Prostate gland (tissue), 2 donors: ENCODE measurements at regions not wholly inside any gene's neighbourhood (a gene's known extent, or its start where the extent isn't known, plus 50 kb on each side); places are given as distances from the start of the nearest gene placed in this dataset.

Source experiments
- DNase-seq: peaks from one replicate; pipeline ENCODE4 v3.0.0-alpha.2; 2019; ENCODE audit warnings: low spot score
- H3K27ac ChIP-seq, 2 donors: fragments of 200-600 bp; sonication (generic); 2 replicates each; pipeline ENCODE4 v1.5.1; 2017 to 2019
- H3K27me3 ChIP-seq: fragments of 200-600 bp; sonication (generic); replicated peaks from 2 replicates; pipeline ENCODE4 v1.5.1; 2019; ENCODE audit not compliant: insufficient read depth
- H3K36me3 ChIP-seq, 2 donors: fragments of 200-600 bp; sonication (generic); 1 replicate in 1 of 2; 2 replicates in 1 of 2; pipeline versions ENCODE4 v1.5.1 to v1.8.1; 2017 to 2019
- H3K4me1 ChIP-seq: fragments of 200-600 bp; sonication (generic); replicated peaks from 2 replicates; pipeline ENCODE4 v1.5.1; 2019
- H3K4me3 ChIP-seq, 2 donors: fragments of 200-600 bp; sonication (generic); 2 replicates each; pipeline ENCODE4 v1.5.1; 2017 to 2019
- H3K9me3 ChIP-seq: fragments of 200-600 bp; sonication (generic); 2 replicates; pipeline ENCODE4 v1.5.1; 2017
- POLR2A ChIP-seq: fragments of 450-650 bp; IDR thresholded peaks from one replicate; pipeline ENCODE4 v1.6.1; 2016; ENCODE audit warnings: antibody characterized with exemption, mild to moderate bottlenecking
- POLR2AphosphoS5 ChIP-seq: sonication (generic); formaldehyde crosslinking; IDR thresholded peaks from one replicate; pipeline ENCODE4 v1.6.1; 2017; ENCODE audit warnings: antibody characterized with exemption
- WGBS: methylation state at CpG from one replicate; pipeline ENCODE4 v1.1.5; 2018; 5-methylcytosine and 5-hydroxymethylcytosine counted together
- intact Hi-C: fragments of 100-400 bp; cut with DNase I; formaldehyde crosslinking; loops from one replicate; pipeline ENCODE4 v1.14.2; 2022
- TF ChIP-seq, protein P1 (sequence below), 4 experiments: fragments of 200-600 bp in 2 of 4; fragments of 450-650 bp in 2 of 4; sonication (generic) in 2 of 4; IDR thresholded peaks; 1 replicate in 3 of 4; 2 replicates in 1 of 4; pipeline ENCODE4 v1.5.1; 2016 to 2019; ENCODE audit warnings: antibody characterized with exemption in 4 of 4, mild to moderate bottlenecking in 2 of 4, moderate library complexity in 2 of 4

DNA sequence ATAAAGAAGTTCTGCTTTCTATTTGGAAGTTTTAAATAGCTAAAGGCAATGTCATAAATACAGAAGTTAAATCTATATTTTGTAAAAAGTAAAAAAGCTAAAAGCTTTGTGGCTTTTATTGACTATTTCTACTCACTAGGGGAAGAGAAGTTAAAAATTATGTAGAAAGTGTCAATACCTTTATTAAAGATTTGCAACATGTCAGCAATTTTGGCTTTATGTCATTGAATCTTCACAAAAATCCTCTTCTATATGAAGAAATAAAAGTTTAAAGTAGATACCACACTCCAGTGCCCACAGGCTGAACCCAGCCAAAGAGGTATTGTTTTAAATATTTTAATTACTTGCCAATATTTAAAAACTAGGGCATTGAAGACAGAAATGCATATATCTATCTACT is 160.6 kb upstream of the HSF2 start:
- intact Hi-C loops, result no loop called here
- Histone ChIP-seq H3K4me3 (no peak overlapping the region), H3K9me3 (no peaks in the 10 kb centered on the region), H3K36me3 (no peaks in the 10 kb centered on the region), H3K27ac (no peak overlapping the region), H3K27me3 (no peaks in the 10 kb centered on the region), H3K4me1 (no peaks in the 10 kb centered on the region)
- TF ChIP-seq POLR2A (no peak), POLR2AphosphoS5 (no peak)
- TF ChIP-seq, protein P1, sequence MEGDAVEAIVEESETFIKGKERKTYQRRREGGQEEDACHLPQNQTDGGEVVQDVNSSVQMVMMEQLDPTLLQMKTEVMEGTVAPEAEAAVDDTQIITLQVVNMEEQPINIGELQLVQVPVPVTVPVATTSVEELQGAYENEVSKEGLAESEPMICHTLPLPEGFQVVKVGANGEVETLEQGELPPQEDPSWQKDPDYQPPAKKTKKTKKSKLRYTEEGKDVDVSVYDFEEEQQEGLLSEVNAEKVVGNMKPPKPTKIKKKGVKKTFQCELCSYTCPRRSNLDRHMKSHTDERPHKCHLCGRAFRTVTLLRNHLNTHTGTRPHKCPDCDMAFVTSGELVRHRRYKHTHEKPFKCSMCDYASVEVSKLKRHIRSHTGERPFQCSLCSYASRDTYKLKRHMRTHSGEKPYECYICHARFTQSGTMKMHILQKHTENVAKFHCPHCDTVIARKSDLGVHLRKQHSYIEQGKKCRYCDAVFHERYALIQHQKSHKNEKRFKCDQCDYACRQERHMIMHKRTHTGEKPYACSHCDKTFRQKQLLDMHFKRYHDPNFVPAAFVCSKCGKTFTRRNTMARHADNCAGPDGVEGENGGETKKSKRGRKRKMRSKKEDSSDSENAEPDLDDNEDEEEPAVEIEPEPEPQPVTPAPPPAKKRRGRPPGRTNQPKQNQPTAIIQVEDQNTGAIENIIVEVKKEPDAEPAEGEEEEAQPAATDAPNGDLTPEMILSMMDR (IDR thresholded peaks at IDR 0.05), result no peak
- DNase-seq, result no peak

DNA sequence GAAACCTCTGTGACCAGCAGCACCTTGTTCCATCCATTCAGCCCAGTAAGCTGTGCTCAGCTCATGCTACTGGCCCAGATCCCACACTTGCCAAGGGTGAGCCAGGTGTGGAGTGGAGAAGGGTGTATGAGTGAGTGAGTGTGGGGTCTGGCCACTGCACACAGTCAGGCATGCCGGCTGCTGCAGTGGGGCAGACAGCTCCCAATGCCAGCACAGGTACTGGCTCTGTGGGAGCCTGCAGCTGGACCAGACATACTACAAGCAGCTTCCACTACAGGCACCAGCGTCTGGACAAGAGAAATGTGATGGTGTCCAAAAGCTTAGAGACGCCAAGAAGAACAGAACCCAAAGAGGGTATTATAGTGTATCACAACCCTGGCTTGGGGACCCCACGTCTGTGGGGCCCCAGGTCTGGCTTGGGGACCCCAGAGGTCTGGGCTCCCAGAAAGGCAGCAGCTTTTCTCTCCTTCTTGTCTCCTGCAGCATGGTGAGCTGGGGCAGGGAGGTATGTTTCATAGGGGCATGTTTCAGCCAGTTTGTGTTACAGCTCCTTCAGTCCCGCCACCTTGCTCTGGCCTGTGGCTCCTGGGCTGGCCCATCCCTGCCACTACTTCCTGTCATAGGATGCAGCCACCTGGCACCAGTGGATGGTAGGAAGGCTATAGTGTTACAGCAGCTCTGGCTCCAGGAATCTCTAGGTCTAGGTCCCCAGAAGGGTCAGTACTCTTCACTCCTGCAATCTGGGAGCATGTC is 152.4 kb upstream of the HSF2 start:
- DNase-seq, result no peak
- Histone ChIP-seq H3K36me3 (no peaks in the 10 kb centered on the region), H3K4me1 (no peaks in the 10 kb centered on the region), H3K4me3 (no peak overlapping the region), H3K27me3 (no peaks in the 10 kb centered on the region), H3K9me3 (no peaks in the 10 kb centered on the region), H3K27ac (no peak overlapping the region)
- intact Hi-C loops, result no loop called here
- 90% methylated on average over 5 of the region's 5 CpGs for WGBS
- TF ChIP-seq, protein P1 (IDR thresholded peaks at IDR 0.05), result no peak
- TF ChIP-seq POLR2AphosphoS5, result no peak
- no peak for TF ChIP-seq POLR2A

DNA sequence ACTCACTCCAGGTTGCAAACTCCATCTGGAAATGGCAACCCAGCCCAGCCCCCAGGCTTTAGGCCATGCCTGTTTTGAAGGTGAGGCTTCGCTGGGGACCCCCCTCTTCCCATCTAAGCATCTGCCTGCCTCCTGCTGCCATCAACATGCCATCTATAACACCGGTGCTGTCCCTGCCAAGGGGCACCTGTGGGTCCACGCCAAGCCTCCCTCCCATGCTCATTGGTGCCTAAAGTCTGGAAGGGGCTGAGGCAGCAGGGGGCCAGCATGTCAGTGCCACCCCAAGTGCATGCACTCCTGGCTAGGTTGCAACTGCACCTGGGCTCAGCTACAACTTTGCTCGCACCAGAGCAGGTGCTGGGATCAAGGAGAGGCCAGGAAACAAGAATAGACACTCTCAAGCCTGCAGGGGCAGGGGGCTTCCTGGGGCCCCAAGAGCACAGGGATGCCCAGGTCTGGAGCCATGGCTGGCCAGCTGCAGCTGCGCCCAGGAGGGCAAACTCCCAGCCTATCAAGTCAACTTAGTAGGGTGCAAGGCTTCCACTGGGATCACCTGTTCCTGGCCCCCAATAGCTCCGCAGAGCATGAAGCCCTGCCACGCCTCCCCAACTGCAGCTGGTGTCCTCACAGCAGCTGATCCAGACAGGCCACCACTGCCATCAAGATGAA is 151.3 kb upstream of the HSF2 start:
- intact Hi-C loops, result no loop called here
- no peak overlapping the region for H3K27ac ChIP-seq
- no peaks in the 10 kb centered on the region for H3K36me3 ChIP-seq
- DNase-seq, result no peak
- H3K4me3 ChIP-seq, result no peak overlapping the region
- H3K27me3 ChIP-seq, result no peaks in the 10 kb centered on the region
- H3K4me1 ChIP-seq, result no peaks in the 10 kb centered on the region
- WGBS, result 95% methylated on average over 6 of the region's 7 CpGs
- H3K9me3 ChIP-seq, result no peaks in the 10 kb centered on the region
- TF ChIP-seq, protein P1 (IDR thresholded peaks at IDR 0.05), result no peak
- TF ChIP-seq POLR2AphosphoS5 (no peak), POLR2A (no peak)

DNA sequence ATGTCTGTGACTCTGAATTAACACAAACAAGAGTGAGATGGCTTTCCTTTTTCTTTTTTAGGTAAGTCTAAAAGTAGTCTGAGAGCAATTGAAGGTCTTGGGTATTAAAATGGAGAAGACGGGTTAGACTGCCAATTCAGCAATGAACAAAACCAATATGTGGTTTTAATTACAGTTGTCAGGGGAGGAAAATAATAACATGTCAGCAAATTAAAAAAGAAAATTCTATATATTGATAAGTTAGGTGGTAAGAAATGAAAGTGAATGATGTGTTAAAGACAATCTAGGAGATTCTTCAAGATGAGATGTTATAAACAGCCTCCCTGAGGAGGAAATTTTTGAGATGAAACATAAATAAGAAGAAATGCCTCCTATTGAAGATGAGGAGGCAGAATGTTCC is 150.6 kb upstream of the HSF2 start:
- no peak for DNase-seq
- no peaks in the 10 kb centered on the region for H3K27me3 ChIP-seq
- H3K36me3 ChIP-seq, result no peaks in the 10 kb centered on the region
- TF ChIP-seq, protein P1 (IDR thresholded peaks at IDR 0.05), result no peak
- no peak for TF ChIP-seq POLR2A
- no peak for TF ChIP-seq POLR2AphosphoS5
- 39% methylated on average over 1 of the region's 1 CpG for WGBS
- H3K4me1 ChIP-seq, result no peaks in the 10 kb centered on the region
- no peak overlapping the region for H3K27ac ChIP-seq
- H3K4me3 ChIP-seq, result no peak overlapping the region
- no peaks in the 10 kb centered on the region for H3K9me3 ChIP-seq
- intact Hi-C loops, result no loop called here

DNA sequence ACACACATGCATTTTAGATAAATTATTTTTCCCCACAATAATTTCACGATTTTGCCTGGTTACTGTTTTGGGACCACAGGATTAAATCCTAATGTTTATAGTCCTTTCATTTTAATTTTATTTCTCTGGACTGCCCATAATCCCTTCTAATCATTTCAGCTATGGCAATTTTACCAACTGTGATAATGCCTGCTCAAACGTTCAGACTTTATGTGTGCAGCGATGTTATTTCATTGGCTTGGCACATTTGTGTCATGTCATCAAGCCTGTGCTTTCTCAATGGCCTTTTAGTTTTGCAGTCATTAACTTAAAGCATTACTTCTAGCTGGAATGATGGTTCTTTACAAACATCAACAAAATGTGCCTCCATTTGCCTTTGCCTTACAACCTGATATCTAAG is 140.6 kb upstream of the HSF2 start:
- TF ChIP-seq POLR2AphosphoS5, result no peak
- H3K27ac ChIP-seq, result no peak overlapping the region
- intact Hi-C loops, result no loop called here
- no peak for DNase-seq
- 76% methylated on average over 3 of the region's 3 CpGs for WGBS
- no peaks in the 10 kb centered on the region for H3K36me3 ChIP-seq
- H3K9me3 ChIP-seq, result no peaks in the 10 kb centered on the region
- H3K4me3 ChIP-seq, result no peak overlapping the region
- no peaks in the 10 kb centered on the region for H3K4me1 ChIP-seq
- no peaks in the 10 kb centered on the region for H3K27me3 ChIP-seq
